Nephron (organoid): ENCODE measurements at regions not wholly inside any gene's neighbourhood (a gene's known extent, or its start where the extent isn't known, plus 50 kb on each side); places are given as distances from the start of the nearest gene placed in this dataset.

ENCODE experiments used
- H3K27ac Mint-ChIP-seq, 3 experiments: 2 replicates each; pipeline ENCODE4 v1.8.0; 2020; ENCODE audit warnings: mixed read lengths in 3 of 3, mild to moderate bottlenecking in 2 of 3, moderate library complexity in 1 of 3
- H3K27me3 Mint-ChIP-seq: 2 replicates; pipeline ENCODE4 v1.8.0; 2021; ENCODE audit warnings: low read depth, mild to moderate bottlenecking, moderate library complexity, mixed read lengths
- H3K36me3 Mint-ChIP-seq: 2 replicates; pipeline ENCODE4 v1.8.0; 2020; ENCODE audit warnings: low read depth, mixed read lengths
- H3K4me1 Mint-ChIP-seq: 2 replicates; pipeline ENCODE4 v1.8.0; 2020; ENCODE audit warnings: mixed read lengths
- H3K4me3 Mint-ChIP-seq, 3 experiments: 2 replicates each; pipeline ENCODE4 v1.8.0; 2020; ENCODE audit warnings: mild to moderate bottlenecking in 3 of 3, mixed read lengths in 3 of 3, moderate library complexity in 2 of 3
- H3K9me3 Mint-ChIP-seq: 2 replicates; pipeline ENCODE4 v1.8.0; 2020; ENCODE audit warnings: mixed read lengths
- TF ChIP-seq, protein P1 (sequence below), 3 experiments: fragments of 200-600 bp; sonication (generic); IDR thresholded peaks; one replicate each; pipeline ENCODE4 v1.5.0; 2021; ENCODE audit warnings: antibody characterized with exemption in 3 of 3; ENCODE audit not compliant: unreplicated experiment in 3 of 3

DNA sequence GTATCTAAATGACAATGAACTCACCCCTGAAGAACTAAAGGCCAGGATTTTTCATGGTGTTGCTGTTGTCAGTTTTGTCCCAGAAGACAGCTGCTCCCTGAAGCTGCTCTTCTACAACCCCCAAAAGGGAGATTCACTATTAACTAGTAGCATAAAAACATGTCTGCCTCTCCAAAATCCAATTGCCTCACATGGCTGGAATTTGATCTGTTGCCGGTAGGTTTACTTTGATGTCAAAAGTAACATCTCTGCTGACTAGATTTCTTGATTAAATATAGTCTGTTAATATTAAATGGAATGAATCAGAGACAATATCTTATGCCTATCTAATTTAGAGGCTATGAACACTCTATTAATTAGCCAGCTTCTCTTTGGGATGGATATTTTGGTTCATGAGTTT lies 425.4 kb downstream of the ETS1 start:
- Mint-ChIP-seq H3K36me3 (no peaks in the 10 kb centered on the region), H3K9me3 (no peaks in the 10 kb centered on the region), H3K27ac (no peak overlapping the region), H3K27me3 (no peaks in the 10 kb centered on the region), H3K4me3 (no peak overlapping the region), H3K4me1 (no peaks in the 10 kb centered on the region)
- TF ChIP-seq, protein P1, sequence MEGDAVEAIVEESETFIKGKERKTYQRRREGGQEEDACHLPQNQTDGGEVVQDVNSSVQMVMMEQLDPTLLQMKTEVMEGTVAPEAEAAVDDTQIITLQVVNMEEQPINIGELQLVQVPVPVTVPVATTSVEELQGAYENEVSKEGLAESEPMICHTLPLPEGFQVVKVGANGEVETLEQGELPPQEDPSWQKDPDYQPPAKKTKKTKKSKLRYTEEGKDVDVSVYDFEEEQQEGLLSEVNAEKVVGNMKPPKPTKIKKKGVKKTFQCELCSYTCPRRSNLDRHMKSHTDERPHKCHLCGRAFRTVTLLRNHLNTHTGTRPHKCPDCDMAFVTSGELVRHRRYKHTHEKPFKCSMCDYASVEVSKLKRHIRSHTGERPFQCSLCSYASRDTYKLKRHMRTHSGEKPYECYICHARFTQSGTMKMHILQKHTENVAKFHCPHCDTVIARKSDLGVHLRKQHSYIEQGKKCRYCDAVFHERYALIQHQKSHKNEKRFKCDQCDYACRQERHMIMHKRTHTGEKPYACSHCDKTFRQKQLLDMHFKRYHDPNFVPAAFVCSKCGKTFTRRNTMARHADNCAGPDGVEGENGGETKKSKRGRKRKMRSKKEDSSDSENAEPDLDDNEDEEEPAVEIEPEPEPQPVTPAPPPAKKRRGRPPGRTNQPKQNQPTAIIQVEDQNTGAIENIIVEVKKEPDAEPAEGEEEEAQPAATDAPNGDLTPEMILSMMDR (IDR thresholded peaks at IDR 0.05; ENCODE audit: unreplicated experiment in 3 of 3): no peak

DNA sequence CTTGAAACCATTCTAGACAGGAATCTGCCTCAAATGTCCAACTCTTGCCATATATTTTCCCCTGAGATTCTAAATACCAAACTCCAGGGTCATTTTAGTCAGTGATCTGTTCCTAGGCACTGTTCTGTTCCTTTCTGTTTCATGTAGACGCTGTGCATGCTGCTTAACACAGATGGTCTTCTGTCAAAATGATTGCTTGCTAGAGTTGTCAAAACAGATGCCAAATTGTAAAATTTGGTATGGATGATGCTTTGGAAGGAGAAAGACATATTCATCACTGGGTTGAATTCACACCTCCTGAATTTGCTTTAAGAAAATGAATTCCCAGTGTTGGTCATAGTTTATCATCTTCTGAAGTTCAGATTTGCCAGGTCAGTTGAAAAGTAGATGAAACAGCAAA lies 425.9 kb downstream of the ETS1 start:
- Mint-ChIP-seq H3K4me1 (no peaks in the 10 kb centered on the region), H3K4me3 (no peak overlapping the region), H3K9me3 (no peaks in the 10 kb centered on the region), H3K27ac (no peak overlapping the region), H3K27me3 (no peaks in the 10 kb centered on the region), H3K36me3 (no peaks in the 10 kb centered on the region)
- TF ChIP-seq, protein P1 (IDR thresholded peaks at IDR 0.05; ENCODE audit: unreplicated experiment in 3 of 3): no peak

DNA sequence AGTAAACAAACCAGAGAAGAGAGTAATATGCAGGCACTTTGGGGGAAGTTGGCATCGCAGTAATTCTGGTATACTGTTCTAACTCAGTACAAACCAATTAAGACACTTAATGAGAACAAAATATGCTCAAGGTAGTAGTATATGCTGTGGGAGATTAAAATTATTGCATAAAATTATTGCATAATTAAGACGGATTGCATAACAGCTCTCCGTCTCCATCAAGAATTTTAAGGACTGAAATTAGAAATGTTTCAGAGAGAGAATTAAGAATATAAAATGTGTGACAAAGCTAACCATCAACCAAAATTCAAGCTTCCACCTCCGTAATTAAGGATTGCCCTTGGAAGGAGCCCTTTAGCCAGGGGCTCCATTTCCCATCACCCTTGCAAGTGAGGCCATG lies 428.5 kb downstream of the ETS1 start:
- H3K27me3 Mint-ChIP-seq: no peaks in the 10 kb centered on the region
- no peaks in the 10 kb centered on the region for H3K4me1 Mint-ChIP-seq
- no peaks in the 10 kb centered on the region for H3K36me3 Mint-ChIP-seq
- TF ChIP-seq, protein P1 (IDR thresholded peaks at IDR 0.05; ENCODE audit: unreplicated experiment in 3 of 3): no peak
- H3K9me3 Mint-ChIP-seq: no peaks in the 10 kb centered on the region
- H3K27ac Mint-ChIP-seq: no peak overlapping the region
- no peak overlapping the region for H3K4me3 Mint-ChIP-seq

DNA sequence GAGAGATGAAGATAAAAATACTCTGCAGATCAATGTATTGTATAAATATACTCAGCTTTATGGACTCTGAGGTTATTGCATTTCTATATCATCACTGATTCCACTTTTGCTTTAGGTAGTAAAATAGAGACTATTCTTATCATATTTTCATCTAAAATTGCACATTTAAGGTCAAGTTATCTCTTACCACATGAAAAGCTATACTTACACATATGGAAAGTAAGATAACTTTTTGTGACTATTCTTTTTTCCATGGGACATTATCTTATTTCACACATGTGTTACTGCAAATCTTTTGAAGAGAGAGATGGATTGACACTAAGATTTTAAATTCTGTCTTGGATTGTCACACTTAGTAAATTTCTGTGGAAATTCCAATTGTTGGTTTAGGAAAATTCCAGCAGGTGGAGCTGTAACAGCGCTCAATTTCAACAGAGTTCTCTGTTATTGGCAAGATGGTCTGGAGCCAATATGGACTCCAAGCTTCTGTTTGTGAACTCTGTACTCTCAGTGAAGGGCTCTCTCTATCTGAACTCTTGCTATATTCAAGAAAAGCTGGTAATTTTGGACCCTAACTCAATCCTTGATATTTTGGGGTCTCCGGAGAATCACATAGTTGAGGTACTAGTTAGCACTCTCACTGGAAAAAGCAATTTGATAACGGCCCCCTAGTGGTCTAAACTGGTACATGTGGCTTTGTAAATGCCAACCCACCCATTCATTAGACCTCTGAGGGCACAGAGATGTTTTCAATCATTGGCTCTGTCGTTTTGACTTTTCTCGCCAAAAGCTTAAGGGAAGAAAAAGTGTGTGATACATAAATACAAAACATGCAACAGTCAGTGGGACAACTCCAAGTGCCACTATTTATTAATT lies 429.7 kb downstream of the ETS1 start:
- Mint-ChIP-seq H3K4me1 (peaks cover 6% of the 10 kb centered on the region), H3K27me3 (no peaks in the 10 kb centered on the region), H3K9me3 (no peaks in the 10 kb centered on the region), H3K4me3 (peak overlapping the region; percentile 24 to 49 (median 44)), H3K27ac (peak overlapping the region; percentile 40 to 81 (median 77)), H3K36me3 (no peaks in the 10 kb centered on the region)
- TF ChIP-seq, protein P1 (IDR thresholded peaks at IDR 0.05; ENCODE audit: unreplicated experiment in 3 of 3): peak; percentile 93 to 99 (median 98)

DNA sequence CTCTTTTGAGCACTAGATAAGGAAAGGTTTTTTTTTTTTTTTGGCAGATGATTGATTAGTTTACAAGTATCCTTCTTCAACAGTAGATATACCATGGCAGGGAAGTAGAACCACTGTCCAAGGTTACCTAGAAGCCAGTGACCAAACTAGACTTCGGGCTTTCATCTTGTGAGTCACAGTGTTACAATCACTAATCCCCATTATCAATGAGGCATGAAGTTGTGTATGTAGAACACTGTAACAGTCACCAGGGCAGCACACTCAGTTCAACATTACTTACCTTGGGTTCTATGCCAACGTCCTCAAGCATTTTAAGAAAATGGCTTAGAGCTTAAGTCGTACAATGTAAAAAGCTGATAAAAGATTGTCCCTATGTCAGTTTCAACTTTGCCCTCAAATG lies 430.9 kb downstream of the ETS1 start:
- H3K36me3 Mint-ChIP-seq: no peaks in the 10 kb centered on the region
- peaks cover 6% of the 10 kb centered on the region for H3K4me1 Mint-ChIP-seq
- no peak overlapping the region for H3K4me3 Mint-ChIP-seq
- TF ChIP-seq, protein P1 (IDR thresholded peaks at IDR 0.05; ENCODE audit: unreplicated experiment in 3 of 3): no peak
- no peak overlapping the region for H3K27ac Mint-ChIP-seq
- no peaks in the 10 kb centered on the region for H3K9me3 Mint-ChIP-seq
- no peaks in the 10 kb centered on the region for H3K27me3 Mint-ChIP-seq

DNA sequence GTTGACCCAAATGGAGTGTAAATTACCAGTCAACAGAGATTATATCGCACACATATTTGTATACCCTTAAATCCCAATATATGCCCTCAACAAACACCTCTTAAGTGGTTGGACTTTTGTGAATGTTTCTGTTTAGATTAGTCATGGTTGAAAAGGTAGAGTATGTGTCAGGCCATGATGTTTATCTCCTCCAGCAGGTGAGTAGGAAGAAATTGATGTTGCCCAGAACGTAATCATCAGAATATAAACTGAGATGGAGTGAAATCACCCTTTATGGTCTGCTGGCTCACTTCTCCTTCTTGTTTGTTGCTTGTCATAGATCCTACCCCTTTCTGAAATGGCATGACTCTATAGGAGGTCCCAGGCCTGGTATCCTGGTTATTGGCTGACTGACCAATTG lies 431.8 kb downstream of the ETS1 start:
- Mint-ChIP-seq H3K4me3 (no peak overlapping the region), H3K27ac (peak overlapping the region in 1 of 3 experiments; percentile 56), H3K4me1 (peaks cover 6% of the 10 kb centered on the region), H3K36me3 (no peaks in the 10 kb centered on the region), H3K9me3 (no peaks in the 10 kb centered on the region), H3K27me3 (no peaks in the 10 kb centered on the region)
- TF ChIP-seq, protein P1 (IDR thresholded peaks at IDR 0.05; ENCODE audit: unreplicated experiment in 3 of 3): no peak
